SU-DHL-6 (cell line): ENCODE measurements at regions not wholly inside any gene's neighbourhood (a gene's known extent, or its start where the extent isn't known, plus 50 kb on each side); places are given as distances from the start of the nearest gene placed in this dataset.

ENCODE experiments used
- H2AFZ ChIP-seq: fragments of 200-600 bp; sonication (generic); 2 replicates; pipeline ENCODE4 v1.6.1; 2014; ENCODE audit warnings: low read depth, mild to moderate bottlenecking, moderate library complexity, mixed read lengths, antibody characterized with exemption, low read length; ENCODE audit not compliant: severe bottlenecking
- H3F3A ChIP-seq: fragments of 200-600 bp; shearing (Covaris generic); 2 replicates; pipeline ENCODE4 v1.6.0; 2016; ENCODE audit warnings: antibody characterized with exemption, mild to moderate bottlenecking; ENCODE audit not compliant: insufficient read depth
- H3K27ac ChIP-seq: fragments of 200-600 bp; sonication (generic); 2 replicates; pipeline ENCODE4 v1.5.1; 2016; ENCODE audit warnings: low read depth, mild to moderate bottlenecking, low read length, moderate library complexity, mixed read lengths
- H3K27me3 ChIP-seq: fragments of 200-600 bp; sonication (generic), shearing (Covaris generic); 2 replicates; pipeline ENCODE4 v1.6.0; 2014; ENCODE audit warnings: mild to moderate bottlenecking, low read length
- H3K36me3 ChIP-seq: fragments of 200-600 bp; sonication (generic); 2 replicates; pipeline ENCODE4 v1.6.1; 2014; ENCODE audit warnings: mild to moderate bottlenecking, low read length, mixed read lengths
- H3K4me2 ChIP-seq: fragments of 300-600, 200-600 bp; shearing (Covaris generic), sonication (generic); 2 replicates; pipeline ENCODE4 v1.6.0; 2014; ENCODE audit warnings: low read length, low read depth, mild to moderate bottlenecking; ENCODE audit not compliant: poor library complexity, severe bottlenecking
- H3K4me3 ChIP-seq: fragments of 200-600 bp; sonication (generic); 2 replicates; pipeline ENCODE4 v1.5.1; 2014; ENCODE audit warnings: antibody characterized with exemption, low read length, mild to moderate bottlenecking, mixed read lengths; ENCODE audit not compliant: insufficient read depth, poor library complexity, severe bottlenecking
- H3K79me2 ChIP-seq: fragments of 200-600 bp; sonication (generic); 2 replicates; pipeline ENCODE4 v1.6.1; 2014; ENCODE audit warnings: mild to moderate bottlenecking, low read length, moderate library complexity; ENCODE audit not compliant: insufficient read depth
- H3K9ac ChIP-seq: fragments of 200-600 bp; sonication (generic); 2 replicates; pipeline ENCODE4 v1.7.0; 2014; ENCODE audit warnings: mild to moderate bottlenecking, low read length
- H3K9me2 ChIP-seq: fragments of 200-600 bp; sonication (generic); replicated peaks from 2 replicates; pipeline ENCODE4 v1.6.1; 2014; ENCODE audit warnings: low read length; ENCODE audit not compliant: insufficient read depth
- H3K9me3 ChIP-seq: fragments of 200-600 bp; sonication (generic); 2 replicates; pipeline ENCODE4 v1.6.1; 2014; ENCODE audit warnings: low read length, mixed read lengths; ENCODE audit not compliant: insufficient read depth
- H4K20me1 ChIP-seq: fragments of 200-600 bp; sonication (generic); 2 replicates; pipeline ENCODE4 v1.6.1; 2014; ENCODE audit warnings: low read depth, mild to moderate bottlenecking, antibody characterized with exemption, low read length, moderate library complexity, mixed read lengths
- EZH2phosphoT487 ChIP-seq: fragments of 200-600 bp; sonication (generic), shearing (Covaris generic); conservative IDR thresholded peaks from 2 replicates; pipeline ENCODE4 v1.6.1; 2018; ENCODE audit warnings: mild to moderate bottlenecking, antibody characterized with exemption, low read length, moderate library complexity, mixed read lengths
- TF ChIP-seq, protein P1 (sequence below): fragments of 200-600 bp; sonication (generic); IDR thresholded peaks from one replicate; pipeline ENCODE4 v1.5.1; 2017; ENCODE audit warnings: antibody characterized with exemption, mild to moderate bottlenecking, low read length, moderate library complexity; ENCODE audit not compliant: insufficient read depth, poor library complexity, severe bottlenecking

DNA sequence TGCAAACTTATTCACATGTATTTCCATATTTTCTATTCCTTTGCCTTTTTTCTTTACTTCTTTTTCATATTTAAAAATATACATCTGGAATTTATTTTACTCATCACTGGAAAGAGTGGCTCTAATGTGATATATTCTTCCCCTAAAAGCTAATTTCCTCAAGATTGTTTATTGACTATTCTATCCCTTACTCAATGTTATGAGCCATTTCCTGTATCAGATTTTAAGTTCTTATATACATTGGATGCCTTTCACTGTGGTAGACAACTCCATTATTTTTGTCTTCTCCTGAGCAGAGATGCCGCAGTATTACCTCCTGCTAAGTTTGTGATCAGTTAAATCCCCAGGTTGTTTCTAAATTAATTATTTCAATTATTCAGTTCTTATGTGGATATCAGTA is 418.4 kb upstream of the JAG1 start:
- Histone ChIP-seq H3K9me3 (no peaks in the 10 kb centered on the region), H3K27me3 (no peaks in the 10 kb centered on the region), H3K4me2 (no peak overlapping the region), H3K27ac (no peak overlapping the region), H2AFZ (no peak overlapping the region), H3F3A (no peaks in the 10 kb centered on the region), H3K79me2 (no peaks in the 10 kb centered on the region), H3K36me3 (no peaks in the 10 kb centered on the region), H3K9me2 (no peaks in the 10 kb centered on the region), H3K4me3 (no peak overlapping the region), H3K9ac (no peak overlapping the region), H4K20me1 (no peaks in the 10 kb centered on the region)
- TF ChIP-seq, protein P1, sequence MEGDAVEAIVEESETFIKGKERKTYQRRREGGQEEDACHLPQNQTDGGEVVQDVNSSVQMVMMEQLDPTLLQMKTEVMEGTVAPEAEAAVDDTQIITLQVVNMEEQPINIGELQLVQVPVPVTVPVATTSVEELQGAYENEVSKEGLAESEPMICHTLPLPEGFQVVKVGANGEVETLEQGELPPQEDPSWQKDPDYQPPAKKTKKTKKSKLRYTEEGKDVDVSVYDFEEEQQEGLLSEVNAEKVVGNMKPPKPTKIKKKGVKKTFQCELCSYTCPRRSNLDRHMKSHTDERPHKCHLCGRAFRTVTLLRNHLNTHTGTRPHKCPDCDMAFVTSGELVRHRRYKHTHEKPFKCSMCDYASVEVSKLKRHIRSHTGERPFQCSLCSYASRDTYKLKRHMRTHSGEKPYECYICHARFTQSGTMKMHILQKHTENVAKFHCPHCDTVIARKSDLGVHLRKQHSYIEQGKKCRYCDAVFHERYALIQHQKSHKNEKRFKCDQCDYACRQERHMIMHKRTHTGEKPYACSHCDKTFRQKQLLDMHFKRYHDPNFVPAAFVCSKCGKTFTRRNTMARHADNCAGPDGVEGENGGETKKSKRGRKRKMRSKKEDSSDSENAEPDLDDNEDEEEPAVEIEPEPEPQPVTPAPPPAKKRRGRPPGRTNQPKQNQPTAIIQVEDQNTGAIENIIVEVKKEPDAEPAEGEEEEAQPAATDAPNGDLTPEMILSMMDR = no peak
- no peak for TF ChIP-seq EZH2phosphoT487

DNA sequence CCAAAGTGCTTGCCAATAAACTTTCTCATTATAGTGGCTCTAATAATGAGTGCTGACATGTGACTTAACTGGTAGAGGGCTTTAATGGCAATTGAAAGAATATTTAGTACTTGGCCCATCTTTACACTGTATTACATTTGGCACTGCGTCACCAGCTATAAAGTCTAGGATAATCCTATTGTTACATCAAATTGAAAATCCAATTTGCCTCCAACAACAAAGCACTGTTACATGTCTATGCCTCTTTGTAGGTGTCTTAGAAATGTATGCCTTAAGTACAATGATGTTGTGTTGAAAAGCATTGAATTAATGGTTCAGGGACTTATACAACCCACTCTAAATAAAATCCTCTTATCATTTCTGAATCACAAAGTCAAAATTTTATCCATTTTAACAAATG is 420.4 kb upstream of the JAG1 start:
- H3K9me2 ChIP-seq = no peaks in the 10 kb centered on the region
- no peaks in the 10 kb centered on the region for H3K27me3 ChIP-seq
- no peak overlapping the region for H3K4me2 ChIP-seq
- no peak overlapping the region for H3K4me3 ChIP-seq
- H4K20me1 ChIP-seq = no peaks in the 10 kb centered on the region
- TF ChIP-seq, protein P1 = no peak
- TF ChIP-seq EZH2phosphoT487 = no peak
- no peaks in the 10 kb centered on the region for H3F3A ChIP-seq
- H3K27ac ChIP-seq = no peak overlapping the region
- H3K36me3 ChIP-seq = no peaks in the 10 kb centered on the region
- no peaks in the 10 kb centered on the region for H3K79me2 ChIP-seq
- no peaks in the 10 kb centered on the region for H3K9me3 ChIP-seq
- no peak overlapping the region for H2AFZ ChIP-seq
- no peak overlapping the region for H3K9ac ChIP-seq

DNA sequence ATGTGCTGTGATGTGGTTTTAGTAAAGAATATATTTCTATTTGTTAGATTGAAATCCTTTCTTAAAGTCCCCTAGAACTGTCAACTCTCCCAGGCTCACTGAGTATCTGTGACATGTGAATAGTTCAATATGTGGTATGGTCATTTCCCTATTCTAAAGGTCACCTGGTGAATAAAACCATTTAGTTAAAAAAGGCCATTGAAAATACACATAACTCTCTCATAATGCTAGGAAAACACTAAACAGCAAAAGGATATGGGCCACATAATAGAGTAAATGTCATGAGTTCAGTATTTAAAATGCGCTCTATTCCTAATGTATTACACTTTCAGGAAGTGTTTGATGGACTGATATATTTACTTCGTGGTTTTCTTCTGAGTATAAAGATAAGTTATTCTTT is 420.9 kb upstream of the JAG1 start:
- Histone ChIP-seq H2AFZ (no peak overlapping the region), H4K20me1 (no peaks in the 10 kb centered on the region), H3F3A (no peaks in the 10 kb centered on the region), H3K4me2 (no peak overlapping the region), H3K9me2 (no peaks in the 10 kb centered on the region), H3K36me3 (no peaks in the 10 kb centered on the region), H3K4me3 (no peak overlapping the region), H3K9ac (no peak overlapping the region), H3K9me3 (no peaks in the 10 kb centered on the region), H3K79me2 (no peaks in the 10 kb centered on the region), H3K27ac (no peak overlapping the region), H3K27me3 (no peaks in the 10 kb centered on the region)
- no peak for TF ChIP-seq EZH2phosphoT487
- TF ChIP-seq, protein P1 = no peak

DNA sequence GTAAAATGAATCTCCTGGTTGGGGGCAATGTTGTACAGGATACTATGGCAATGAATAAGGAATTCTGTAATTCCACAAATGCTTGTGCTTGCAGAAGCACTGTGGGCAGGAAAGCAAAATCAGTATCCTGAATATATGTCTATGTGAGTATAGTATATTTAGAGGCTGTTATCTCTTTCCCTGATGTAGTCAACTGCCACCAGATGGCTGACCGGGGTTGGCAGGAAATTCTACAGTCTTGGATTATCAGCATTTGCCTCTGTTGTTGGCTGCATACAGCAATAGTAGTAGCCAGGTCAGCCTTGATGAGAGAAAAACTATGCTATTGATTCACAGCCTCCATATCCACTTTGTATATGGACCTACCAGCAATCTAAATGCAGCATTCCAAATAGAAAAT is 425.1 kb upstream of the JAG1 start:
- Histone ChIP-seq H3K27me3 (no peaks in the 10 kb centered on the region), H3K36me3 (no peaks in the 10 kb centered on the region), H3K4me3 (no peak overlapping the region), H3F3A (no peaks in the 10 kb centered on the region), H3K27ac (no peak overlapping the region), H2AFZ (no peak overlapping the region), H3K9me2 (no peaks in the 10 kb centered on the region), H4K20me1 (no peaks in the 10 kb centered on the region), H3K9ac (no peak overlapping the region), H3K4me2 (no peak overlapping the region), H3K9me3 (no peaks in the 10 kb centered on the region), H3K79me2 (no peaks in the 10 kb centered on the region)
- TF ChIP-seq EZH2phosphoT487 = no peak
- TF ChIP-seq, protein P1 = no peak
